ENCODE measurements at regions not wholly inside any gene's neighbourhood (a gene's known extent, or its start where the extent isn't known, plus 50 kb on each side); places are given as distances from the start of the nearest gene placed in this dataset.

GRCh38 chr12:41943671-41944070 lies 201.0 kb downstream of the GXYLT1 start:
- Histone ChIP-seq H2AK5ac (ENCODE audit: low read depth, low read length) (no peak overlapping the region), H3K4me2 (ENCODE audit: low read depth, low read length) (no peak overlapping the region), H3K23ac (ENCODE audit: low read depth, low read length) (no peak overlapping the region), H4K8ac (ENCODE audit: low read depth in 2 of 2, low read length in 2 of 2) (no peak overlapping the region), H3K4me3 (ENCODE audit: insufficient read depth, low read depth, low read length) (no peak overlapping the region), H2BK15ac (ENCODE audit: low read depth, low read length) (no peak overlapping the region), H3K27ac (ENCODE audit: insufficient read depth, low read length) (no peak overlapping the region), H2BK20ac (ENCODE audit: low read depth, low read length) (no peak overlapping the region), H2AK9ac (replicated peaks; ENCODE audit: low read depth, low read length, poor library complexity) (no peak overlapping the region), H3K79me1 (ENCODE audit: low read depth in 1 of 2, low read length in 2 of 2) (no peaks in the 10 kb centered on the region), H4K20me1 (ENCODE audit: insufficient read depth, low read length) (no peaks in the 10 kb centered on the region), H3K9me3 (ENCODE audit: control insufficient read depth, insufficient read depth, low read length) (no peaks in the 10 kb centered on the region), H3K4ac (ENCODE audit: low read depth, low read length) (no peak overlapping the region), H3K9me1 (ENCODE audit: insufficient read depth, low read length) (no peaks in the 10 kb centered on the region), H3K4me1 (ENCODE audit: control insufficient read depth, insufficient read depth, low read length) (no peaks in the 10 kb centered on the region), H3K56ac (ENCODE audit: extremely low read depth, insufficient read depth, low read length) (no peak overlapping the region), H2BK120ac (ENCODE audit: low read depth, low read length) (no peak overlapping the region), H4K91ac (ENCODE audit: insufficient read depth, low read depth, low read length) (no peak overlapping the region), H4K5ac (ENCODE audit: low read depth, low read length) (no peak overlapping the region), H2AFZ (replicated peaks; ENCODE audit: low read length, poor library complexity) (no peak overlapping the region), H3K36me3 (ENCODE audit: control insufficient read depth, insufficient read depth, low read length) (no peaks in the 10 kb centered on the region), H3K27me3 (ENCODE audit: control insufficient read depth, insufficient read depth, low read length) (no peaks in the 10 kb centered on the region; the same call in 1 of the 2 replicates), H3K9ac (ENCODE audit: low read depth, low read length) (no peak overlapping the region), H2BK5ac (ENCODE audit: low read depth, low read length, poor library complexity, severe bottlenecking) (no peak overlapping the region), H3K18ac (ENCODE audit: low read depth, low read length) (no peak overlapping the region), H3K14ac (replicated peaks; ENCODE audit: low read depth, low read length) (no peak overlapping the region)
- no TSS peak for BruUV-seq (replicated peaks)
- dilution Hi-C loops (cut with HindIII; ENCODE audit: low sequenced_read_pairs, unreplicated experiment) (no loop called here), in situ Hi-C loops (cut with MboI; ENCODE audit: low sequenced_read_pairs) (no loop called here), intact Hi-C loops (cut with micrococcal nuclease) (no loop called here)
- ATAC-seq (ENCODE audit: low read depth) (no peak), DNase-seq (no peak)
- TF ChIP-seq CEBPB (IDR thresholded peaks at IDR 0.05; ENCODE audit: low read depth, low read length) (no peak), SMC3 (IDR thresholded peaks at IDR 0.05; ENCODE audit: low read depth, low read length) (no peak), MXI1 (IDR thresholded peaks at IDR 0.05; ENCODE audit: borderline replicate concordance, low read depth, low read length) (no peak), MAFK (IDR thresholded peaks at IDR 0.05; ENCODE audit: low read depth, low read length) (no peak), FOS (IDR thresholded peaks at IDR 0.05; ENCODE audit: low read depth, low read length) (no peak), NFE2L2 (IDR thresholded peaks at IDR 0.05; ENCODE audit: low read depth, low read length) (no peak), USF2 (IDR thresholded peaks at IDR 0.05; ENCODE audit: low read depth, low read length) (no peak), CHD1 (IDR thresholded peaks at IDR 0.05; ENCODE audit: low read depth, low read length) (no peak), RFX5 (IDR thresholded peaks at IDR 0.05; ENCODE audit: low read depth, low read length) (no peak), CTCF (conservative IDR thresholded peaks at IDR 0.05; ENCODE audit: low read depth, low read length) (no peak), BHLHE40 (IDR thresholded peaks at IDR 0.05; ENCODE audit: low read depth, low read length) (no peak), RCOR1 (IDR thresholded peaks at IDR 0.05; ENCODE audit: insufficient replicate concordance, low read length) (no peak), MAZ (IDR thresholded peaks at IDR 0.05; ENCODE audit: borderline replicate concordance, low read depth, low read length) (no peak), ELK1 (IDR thresholded peaks at IDR 0.05; ENCODE audit: borderline replicate concordance, low read depth, low read length) (no peak), POLR2A (IDR thresholded peaks at IDR 0.05; ENCODE audit: low read depth, low read length) (no peak), RAD21 (IDR thresholded peaks at IDR 0.05; ENCODE audit: low read length) (no peak)
- ChIA-PET POLR2A (ENCODE audit: unreplicated experiment) (no interaction called here), CTCF (no interaction called here)

Measured in IMR-90 (cell line).